SK-N-SH (cell line): ENCODE measurements at regions not wholly inside any gene's neighbourhood (a gene's known extent, or its start where the extent isn't known, plus 50 kb on each side); places are given as distances from the start of the nearest gene placed in this dataset.

Experiments
- CTCF ChIP-seq: fragments of 200-600 bp; sonication (generic); IDR thresholded peaks from 2 replicates; pipeline ENCODE4 v1.6.1; 2017; ENCODE audit warnings: antibody characterized with exemption, mild to moderate bottlenecking, moderate library complexity
- EP300 ChIP-seq, 2 experiments: IDR thresholded peaks; 2 replicates each; pipeline versions ENCODE4 v1.4.0 to v1.6.1; 2012; ENCODE audit warnings: borderline replicate concordance in 1 of 2, low read depth in 1 of 2, low read length in 1 of 2
- TAF1 ChIP-seq: IDR thresholded peaks from 2 replicates; pipeline ENCODE4 v1.6.1; 2012; ENCODE audit warnings: low read depth, mild to moderate bottlenecking, low read length, moderate library complexity, borderline replicate concordance
- USF2 ChIP-seq: fragments of 150-350 bp; IDR thresholded peaks from 2 replicates; pipeline ENCODE4 v1.6.1; 2017; ENCODE audit warnings: antibody characterized with exemption, low read length, low read depth, borderline replicate concordance
- YY1 ChIP-seq: IDR thresholded peaks from 2 replicates; pipeline ENCODE4 v1.4.0; 2012; ENCODE audit warnings: low read depth, mild to moderate bottlenecking
- ZBTB33 ChIP-seq: IDR thresholded peaks from 2 replicates; pipeline ENCODE4 v1.4.0; 2012; ENCODE audit warnings: low read depth, borderline replicate concordance

- TF ChIP-seq ZBTB33 = no peak
- no peak for TF ChIP-seq CTCF
- TF ChIP-seq USF2 = no peak
- no peak for TF ChIP-seq EP300 (IDR thresholded peaks at IDR 0.05; ENCODE audit: borderline replicate concordance in 1 of 2, low read depth in 1 of 2, low read length in 1 of 2)
- no peak for TF ChIP-seq YY1
- no peak for TF ChIP-seq TAF1
These were observed 64.5 kb upstream of the LRIG1 start for GRCh38 chr3:66565301-66565700.
